ENCODE measurements at regions not wholly inside any gene's neighbourhood (a gene's known extent, or its start where the extent isn't known, plus 50 kb on each side); places are given as distances from the start of the nearest gene placed in this dataset.
"Not testable (repeated sequence)": the region's sequence is repeated elsewhere in the genome, so short reads cannot be mapped to it uniquely, and the experiment has no call there.

- no peak overlapping the region for H3K4me3 ChIP-seq (ENCODE audit: low read depth, low read length)
- no peak for TF ChIP-seq CTCF (IDR thresholded peaks at IDR 0.05; ENCODE audit: low read depth, low read length)
- H3K4me1 ChIP-seq = no peaks in the 10 kb centered on the region
- H3K36me3 ChIP-seq = no peaks in the 10 kb centered on the region
- H3K9me3 ChIP-seq = no peaks in the 10 kb centered on the region; the same call in 1 of the 2 replicates
- DNase-seq = no peak
- H3K27me3 ChIP-seq = no peaks in the 10 kb centered on the region
These were observed 77.8 kb upstream of the DMRT1 start for GRCh38 chr9:763692-764091.

GRCh38 chr9:764105-764524, 77.4 kb upstream of the DMRT1 start:
- no peak for DNase-seq
- Histone ChIP-seq H3K4me1 (no peaks in the 10 kb centered on the region), H3K36me3 (no peaks in the 10 kb centered on the region), H3K9me3 (no peaks in the 10 kb centered on the region; the same call in 1 of the 2 replicates), H3K27me3 (no peaks in the 10 kb centered on the region), H3K4me3 (ENCODE audit: low read depth, low read length) (no peak overlapping the region)
- no peak for TF ChIP-seq CTCF (IDR thresholded peaks at IDR 0.05; ENCODE audit: low read depth, low read length)

- Histone ChIP-seq H3K36me3 (no peaks in the 10 kb centered on the region), H3K27me3 (no peaks in the 10 kb centered on the region), H3K4me1 (no peaks in the 10 kb centered on the region), H3K4me3 (ENCODE audit: low read depth, low read length) (no peak overlapping the region), H3K9me3 (no peaks in the 10 kb centered on the region)
- TF ChIP-seq CTCF (IDR thresholded peaks at IDR 0.05; ENCODE audit: low read depth, low read length) = no peak
- DNase-seq = no peak
These were observed 76.5 kb upstream of the DMRT1 start for GRCh38 chr9:764986-765385.

GRCh38 chr9:767061-767561, 74.4 kb upstream of the DMRT1 start:
- not testable (repeated sequence) for H3K36me3 ChIP-seq; H3K27me3 ChIP-seq; DNase-seq; H3K9me3 ChIP-seq; H3K4me1 ChIP-seq; H3K4me3 ChIP-seq (ENCODE audit: low read depth, low read length)

- Histone ChIP-seq H3K4me1 (no peaks in the 10 kb centered on the region), H3K27me3 (no peaks in the 10 kb centered on the region), H3K4me3 (ENCODE audit: low read depth, low read length) (no peak overlapping the region), H3K9me3 (no peaks in the 10 kb centered on the region; the same call in 1 of the 2 replicates), H3K36me3 (no peaks in the 10 kb centered on the region)
- no peak for TF ChIP-seq CTCF (IDR thresholded peaks at IDR 0.05; ENCODE audit: low read depth, low read length)
- no peak for DNase-seq
These were observed 65.4 kb upstream of the DMRT1 start for GRCh38 chr9:776086-776485.

GRCh38 chr9:777978-778377, 63.5 kb upstream of the DMRT1 start:
- Histone ChIP-seq H3K36me3 (no peaks in the 10 kb centered on the region), H3K4me1 (no peaks in the 10 kb centered on the region), H3K4me3 (ENCODE audit: low read depth, low read length) (no peak overlapping the region), H3K27me3 (no peaks in the 10 kb centered on the region), H3K9me3 (no peaks in the 10 kb centered on the region; the same call in 1 of the 2 replicates)
- no peak for DNase-seq
- no peak for TF ChIP-seq CTCF (IDR thresholded peaks at IDR 0.05; ENCODE audit: low read depth, low read length)

GRCh38 chr9:784202-784601, 57.3 kb upstream of the DMRT1 start:
- TF ChIP-seq CTCF (IDR thresholded peaks at IDR 0.05; ENCODE audit: low read depth, low read length) = no peak
- H3K27me3 ChIP-seq = no peaks in the 10 kb centered on the region

More at GRCh38 chr9:784202-784601, 57.3 kb upstream of the DMRT1 start:
- no peak overlapping the region for H3K4me3 ChIP-seq (ENCODE audit: low read depth, low read length)
- H3K9me3 ChIP-seq = no peaks in the 10 kb centered on the region
- no peaks in the 10 kb centered on the region for H3K36me3 ChIP-seq
- H3K4me1 ChIP-seq = no peaks in the 10 kb centered on the region
- DNase-seq = no peak
